ENCODE measurements at regions not wholly inside any gene's neighbourhood (a gene's known extent, or its start where the extent isn't known, plus 50 kb on each side); places are given as distances from the start of the nearest gene placed in this dataset.

- TF ChIP-seq NFE2L2 (IDR thresholded peaks at IDR 0.05; ENCODE audit: low read depth, low read length) (no peak), MAZ (IDR thresholded peaks at IDR 0.05; ENCODE audit: borderline replicate concordance, low read depth, low read length) (no peak), POLR2A (IDR thresholded peaks at IDR 0.05; ENCODE audit: low read depth, low read length) (no peak), CTCF (conservative IDR thresholded peaks at IDR 0.05; ENCODE audit: low read depth, low read length) (no peak), RAD21 (IDR thresholded peaks at IDR 0.05; ENCODE audit: low read length) (no peak), MXI1 (IDR thresholded peaks at IDR 0.05; ENCODE audit: borderline replicate concordance, low read depth, low read length) (no peak), ELK1 (IDR thresholded peaks at IDR 0.05; ENCODE audit: borderline replicate concordance, low read depth, low read length) (no peak), SMC3 (IDR thresholded peaks at IDR 0.05; ENCODE audit: low read depth, low read length) (no peak), CHD1 (IDR thresholded peaks at IDR 0.05; ENCODE audit: low read depth, low read length) (no peak), FOS (IDR thresholded peaks at IDR 0.05; ENCODE audit: low read depth, low read length) (no peak)
- TF ChIP-seq, protein P1, sequence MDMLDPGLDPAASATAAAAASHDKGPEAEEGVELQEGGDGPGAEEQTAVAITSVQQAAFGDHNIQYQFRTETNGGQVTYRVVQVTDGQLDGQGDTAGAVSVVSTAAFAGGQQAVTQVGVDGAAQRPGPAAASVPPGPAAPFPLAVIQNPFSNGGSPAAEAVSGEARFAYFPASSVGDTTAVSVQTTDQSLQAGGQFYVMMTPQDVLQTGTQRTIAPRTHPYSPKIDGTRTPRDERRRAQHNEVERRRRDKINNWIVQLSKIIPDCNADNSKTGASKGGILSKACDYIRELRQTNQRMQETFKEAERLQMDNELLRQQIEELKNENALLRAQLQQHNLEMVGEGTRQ (IDR thresholded peaks at IDR 0.05; ENCODE audit: low read depth, low read length) = no peak
Observed at GRCh38 chr10:107754814-107755213, 590.3 kb upstream of the SORCS1 start.

Data from IMR-90 (cell line).